ENCODE measurements at regions not wholly inside any gene's neighbourhood (a gene's known extent, or its start where the extent isn't known, plus 50 kb on each side); places are given as distances from the start of the nearest gene placed in this dataset.

GRCh38 chr4:123587983-123588494, 191.4 kb downstream of the SPRY1 start:
- no peaks in the 10 kb centered on the region for H3K9me3 ChIP-seq (ENCODE audit: insufficient read depth, low read length)
- no peak overlapping the region for H3K9ac ChIP-seq (ENCODE audit: insufficient read length, low read depth)
- no peak overlapping the region for H3K4me3 ChIP-seq (ENCODE audit: insufficient read length, low read depth)
- H3K27me3 ChIP-seq (ENCODE audit: insufficient read depth, insufficient read length) = no peaks in the 10 kb centered on the region
- TF ChIP-seq ZNF274 (IDR thresholded peaks at IDR 0.05; ENCODE audit: low read depth, low read length) = no peak
- no peak for TF ChIP-seq YY1 (IDR thresholded peaks at IDR 0.05; ENCODE audit: insufficient read depth, insufficient read length)
- no peak for TF ChIP-seq SUZ12 (IDR thresholded peaks at IDR 0.05; ENCODE audit: extremely low read depth, insufficient read depth, insufficient read length)
- no peak for DNase-seq (ENCODE audit: low read depth, low spot score)
- H3K36me3 ChIP-seq (ENCODE audit: insufficient read depth, insufficient read length, low read length) = no peaks in the 10 kb centered on the region
- H3K4me1 ChIP-seq (ENCODE audit: insufficient read depth, insufficient read length) = no peaks in the 10 kb centered on the region

- Histone ChIP-seq H3K4me3 (ENCODE audit: insufficient read length, low read depth) (no peak overlapping the region), H3K27me3 (ENCODE audit: insufficient read depth, insufficient read length) (no peaks in the 10 kb centered on the region), H3K36me3 (ENCODE audit: insufficient read depth, insufficient read length, low read length) (no peaks in the 10 kb centered on the region), H3K9ac (ENCODE audit: insufficient read length, low read depth) (no peak overlapping the region), H3K9me3 (ENCODE audit: insufficient read depth, low read length) (no peaks in the 10 kb centered on the region), H3K4me1 (ENCODE audit: insufficient read depth, insufficient read length) (no peaks in the 10 kb centered on the region)
- TF ChIP-seq YY1 (IDR thresholded peaks at IDR 0.05; ENCODE audit: insufficient read depth, insufficient read length) (no peak), ZNF274 (IDR thresholded peaks at IDR 0.05; ENCODE audit: low read depth, low read length) (no peak), SUZ12 (IDR thresholded peaks at IDR 0.05; ENCODE audit: extremely low read depth, insufficient read depth, insufficient read length) (no peak)
- no peak for DNase-seq (ENCODE audit: low read depth, low spot score)
These were observed 192.1 kb downstream of the SPRY1 start for GRCh38 chr4:123588631-123589241.

GRCh38 chr4:123589301-123589700, 192.7 kb downstream of the SPRY1 start:
- Histone ChIP-seq H3K9me3 (ENCODE audit: insufficient read depth, low read length) (no peaks in the 10 kb centered on the region), H3K9ac (ENCODE audit: insufficient read length, low read depth) (no peak overlapping the region), H3K4me3 (ENCODE audit: insufficient read length, low read depth) (no peak overlapping the region), H3K4me1 (ENCODE audit: insufficient read depth, insufficient read length) (no peaks in the 10 kb centered on the region), H3K27me3 (ENCODE audit: insufficient read depth, insufficient read length) (no peaks in the 10 kb centered on the region), H3K36me3 (ENCODE audit: insufficient read depth, insufficient read length, low read length) (no peaks in the 10 kb centered on the region)
- DNase-seq (ENCODE audit: low read depth, low spot score) = no peak
- TF ChIP-seq SUZ12 (IDR thresholded peaks at IDR 0.05; ENCODE audit: extremely low read depth, insufficient read depth, insufficient read length) = no peak
- TF ChIP-seq ZNF274 (IDR thresholded peaks at IDR 0.05; ENCODE audit: low read depth, low read length) = no peak
- TF ChIP-seq YY1 (IDR thresholded peaks at IDR 0.05; ENCODE audit: insufficient read depth, insufficient read length) = no peak

- Histone ChIP-seq H3K4me3 (ENCODE audit: insufficient read length, low read depth) (no peak overlapping the region), H3K27me3 (ENCODE audit: insufficient read depth, insufficient read length) (no peaks in the 10 kb centered on the region), H3K4me1 (ENCODE audit: insufficient read depth, insufficient read length) (no peaks in the 10 kb centered on the region), H3K36me3 (ENCODE audit: insufficient read depth, insufficient read length, low read length) (no peaks in the 10 kb centered on the region), H3K9ac (ENCODE audit: insufficient read length, low read depth) (no peak overlapping the region), H3K9me3 (ENCODE audit: insufficient read depth, low read length) (no peaks in the 10 kb centered on the region)
- TF ChIP-seq ZNF274 (IDR thresholded peaks at IDR 0.05; ENCODE audit: low read depth, low read length) (no peak), SUZ12 (IDR thresholded peaks at IDR 0.05; ENCODE audit: extremely low read depth, insufficient read depth, insufficient read length) (no peak), YY1 (IDR thresholded peaks at IDR 0.05; ENCODE audit: insufficient read depth, insufficient read length) (no peak)
- DNase-seq (ENCODE audit: low read depth, low spot score) = no peak
These were observed 195.3 kb downstream of the SPRY1 start for GRCh38 chr4:123591875-123592274.

GRCh38 chr4:123593655-123594054, 197.1 kb downstream of the SPRY1 start:
- no peaks in the 10 kb centered on the region for H3K36me3 ChIP-seq (ENCODE audit: insufficient read depth, insufficient read length, low read length)
- H3K4me1 ChIP-seq (ENCODE audit: insufficient read depth, insufficient read length) = no peaks in the 10 kb centered on the region
- H3K4me3 ChIP-seq (ENCODE audit: insufficient read length, low read depth) = no peak overlapping the region
- H3K9me3 ChIP-seq (ENCODE audit: insufficient read depth, low read length) = no peaks in the 10 kb centered on the region
- H3K9ac ChIP-seq (ENCODE audit: insufficient read length, low read depth) = no peak overlapping the region
- no peak for DNase-seq (ENCODE audit: low read depth, low spot score)
- TF ChIP-seq SUZ12 (IDR thresholded peaks at IDR 0.05; ENCODE audit: extremely low read depth, insufficient read depth, insufficient read length) = no peak
- no peaks in the 10 kb centered on the region for H3K27me3 ChIP-seq (ENCODE audit: insufficient read depth, insufficient read length)

- Histone ChIP-seq H3K9me3 (ENCODE audit: insufficient read depth, low read length) (no peaks in the 10 kb centered on the region), H3K4me3 (ENCODE audit: insufficient read length, low read depth) (no peak overlapping the region), H3K4me1 (ENCODE audit: insufficient read depth, insufficient read length) (no peaks in the 10 kb centered on the region), H3K9ac (ENCODE audit: insufficient read length, low read depth) (no peak overlapping the region), H3K27me3 (ENCODE audit: insufficient read depth, insufficient read length) (no peaks in the 10 kb centered on the region), H3K36me3 (ENCODE audit: insufficient read depth, insufficient read length, low read length) (no peaks in the 10 kb centered on the region)
- no peak for TF ChIP-seq ZNF274 (IDR thresholded peaks at IDR 0.05; ENCODE audit: low read depth, low read length)
- no peak for TF ChIP-seq SUZ12 (IDR thresholded peaks at IDR 0.05; ENCODE audit: extremely low read depth, insufficient read depth, insufficient read length)
- no peak for TF ChIP-seq YY1 (IDR thresholded peaks at IDR 0.05; ENCODE audit: insufficient read depth, insufficient read length)
- DNase-seq (ENCODE audit: low read depth, low spot score) = no peak
These were observed 200.2 kb downstream of the SPRY1 start for GRCh38 chr4:123596805-123597204.

GRCh38 chr4:123597586-123597985, 201.0 kb downstream of the SPRY1 start:
- Histone ChIP-seq H3K4me1 (ENCODE audit: insufficient read depth, insufficient read length) (no peaks in the 10 kb centered on the region), H3K27me3 (ENCODE audit: insufficient read depth, insufficient read length) (no peaks in the 10 kb centered on the region), H3K9ac (ENCODE audit: insufficient read length, low read depth) (no peak overlapping the region), H3K4me3 (ENCODE audit: insufficient read length, low read depth) (no peak overlapping the region), H3K36me3 (ENCODE audit: insufficient read depth, insufficient read length, low read length) (no peaks in the 10 kb centered on the region), H3K9me3 (ENCODE audit: insufficient read depth, low read length) (no peaks in the 10 kb centered on the region)
- TF ChIP-seq SUZ12 (IDR thresholded peaks at IDR 0.05; ENCODE audit: extremely low read depth, insufficient read depth, insufficient read length) (no peak), ZNF274 (IDR thresholded peaks at IDR 0.05; ENCODE audit: low read depth, low read length) (no peak), YY1 (IDR thresholded peaks at IDR 0.05; ENCODE audit: insufficient read depth, insufficient read length) (no peak)
- no peak for DNase-seq (ENCODE audit: low read depth, low spot score)

Data from NT2/D1 (cell line).